GM18498 (cell line): ENCODE measurements at regions not wholly inside any gene's neighbourhood (a gene's known extent, or its start where the extent isn't known, plus 50 kb on each side); places are given as distances from the start of the nearest gene placed in this dataset.
"Not testable (repeated sequence)": the region's sequence is repeated elsewhere in the genome, so short reads cannot be mapped to it uniquely, and the experiment has no call there.

Experiments used
- ATAC-seq: cut with Tn5 transposase; IDR thresholded peaks from one replicate; pipeline ENCODE4 v1.9.1; 2021; ENCODE audit warnings: mild to moderate bottlenecking, moderate library complexity; ENCODE audit not compliant: unreplicated experiment

- ATAC-seq = peak; percentile 82
Measured at GRCh38 chr6:134822920-134823709, 126.8 kb downstream of the ALDH8A1 start.

GRCh38 chr6:134821928-134822864, 127.7 kb downstream of the ALDH8A1 start:
- ATAC-seq = no peak

GRCh38 chr6:134821397-134821796, 128.5 kb downstream of the ALDH8A1 start:
- no peak for ATAC-seq

- ATAC-seq = no peak
Measured at GRCh38 chr6:134819863-134820800, 129.8 kb downstream of the ALDH8A1 start.

- ATAC-seq = no peak
Measured at GRCh38 chr6:134819236-134819635, 130.7 kb downstream of the ALDH8A1 start.

- no peak for ATAC-seq
Measured at GRCh38 chr6:134817448-134817847, 132.5 kb downstream of the ALDH8A1 start.

GRCh38 chr6:134816780-134817179, 133.1 kb downstream of the ALDH8A1 start:
- no peak for ATAC-seq

- ATAC-seq = no peak
Measured at GRCh38 chr6:134816300-134816699, 133.6 kb downstream of the ALDH8A1 start.

GRCh38 chr6:134814076-134814695, 135.7 kb downstream of the ALDH8A1 start:
- ATAC-seq = no peak

GRCh38 chr6:134813146-134813545, 136.8 kb downstream of the ALDH8A1 start:
- ATAC-seq = no peak

- no peak for ATAC-seq
Measured at GRCh38 chr6:134810402-134810801, 139.5 kb downstream of the ALDH8A1 start.

GRCh38 chr6:134809130-134809529, 140.8 kb downstream of the ALDH8A1 start:
- ATAC-seq = no peak

GRCh38 chr6:134806180-134806798, 143.6 kb downstream of the ALDH8A1 start:
- ATAC-seq = no peak

GRCh38 chr6:134805168-134805567, 144.7 kb downstream of the ALDH8A1 start:
- ATAC-seq = no peak

- ATAC-seq = not testable (repeated sequence)
Measured at GRCh38 chr6:134804311-134804710, 145.6 kb downstream of the ALDH8A1 start.

- no peak for ATAC-seq
Measured at GRCh38 chr6:134802426-134803058, 147.4 kb downstream of the ALDH8A1 start.

- ATAC-seq = no peak
Measured at GRCh38 chr6:134797400-134798113, 152.3 kb downstream of the ALDH8A1 start.

- ATAC-seq = no peak
Measured at GRCh38 chr6:134795691-134796090, 154.2 kb downstream of the ALDH8A1 start.

- ATAC-seq = no peak
Measured at GRCh38 chr6:134795001-134795400, 154.9 kb downstream of the ALDH8A1 start.
